ENCODE measurements at regions not wholly inside any gene's neighbourhood (a gene's known extent, or its start where the extent isn't known, plus 50 kb on each side); places are given as distances from the start of the nearest gene placed in this dataset.

DNA sequence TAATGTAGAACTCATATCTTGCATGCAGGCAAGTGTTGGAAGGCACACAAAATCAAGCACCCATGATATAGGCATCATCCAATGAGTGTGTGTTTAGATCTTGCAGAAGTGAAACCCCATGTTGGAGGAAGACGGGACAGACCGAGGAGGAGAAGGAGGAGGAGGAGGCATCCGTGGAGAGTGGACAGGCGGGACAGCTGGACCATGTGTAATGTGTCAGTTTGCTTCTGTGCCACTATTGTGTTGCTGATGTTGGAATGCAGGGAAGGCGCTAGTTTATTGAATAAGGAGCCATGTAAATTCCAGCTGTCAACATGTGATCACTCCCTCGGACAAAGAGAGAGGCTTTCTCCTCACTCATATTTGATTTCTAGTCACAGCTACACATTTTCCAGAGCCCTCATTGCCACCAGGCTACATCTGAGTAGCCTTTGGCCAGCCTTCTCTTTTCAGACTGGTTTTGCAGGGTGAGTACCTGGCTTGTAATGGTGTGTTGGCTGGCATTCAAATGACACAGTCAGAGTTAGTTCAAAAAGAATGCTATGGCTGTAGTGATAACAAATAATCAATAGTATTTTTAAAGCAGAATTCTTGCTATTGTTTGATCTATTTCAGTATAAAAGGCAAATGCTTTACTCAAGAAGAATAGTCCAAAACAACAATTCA, 1037.6 kb upstream of the NR2F2 start:
- Mint-ChIP-seq H3K4me3 (ENCODE audit: unreplicated experiment) (no peak overlapping the region), H3K4me1 (ENCODE audit: low read depth, unreplicated experiment) (peaks cover 8% of the 10 kb centered on the region), H3K27ac (ENCODE audit: unreplicated experiment) (no peak overlapping the region), H3K9me3 (ENCODE audit: unreplicated experiment) (no peaks in the 10 kb centered on the region), H3K27me3 (ENCODE audit: unreplicated experiment) (peaks cover 3% of the 10 kb centered on the region), H3K36me3 (ENCODE audit: unreplicated experiment) (no peaks in the 10 kb centered on the region)
- DNase-seq = no peak
- TF ChIP-seq, protein P1, sequence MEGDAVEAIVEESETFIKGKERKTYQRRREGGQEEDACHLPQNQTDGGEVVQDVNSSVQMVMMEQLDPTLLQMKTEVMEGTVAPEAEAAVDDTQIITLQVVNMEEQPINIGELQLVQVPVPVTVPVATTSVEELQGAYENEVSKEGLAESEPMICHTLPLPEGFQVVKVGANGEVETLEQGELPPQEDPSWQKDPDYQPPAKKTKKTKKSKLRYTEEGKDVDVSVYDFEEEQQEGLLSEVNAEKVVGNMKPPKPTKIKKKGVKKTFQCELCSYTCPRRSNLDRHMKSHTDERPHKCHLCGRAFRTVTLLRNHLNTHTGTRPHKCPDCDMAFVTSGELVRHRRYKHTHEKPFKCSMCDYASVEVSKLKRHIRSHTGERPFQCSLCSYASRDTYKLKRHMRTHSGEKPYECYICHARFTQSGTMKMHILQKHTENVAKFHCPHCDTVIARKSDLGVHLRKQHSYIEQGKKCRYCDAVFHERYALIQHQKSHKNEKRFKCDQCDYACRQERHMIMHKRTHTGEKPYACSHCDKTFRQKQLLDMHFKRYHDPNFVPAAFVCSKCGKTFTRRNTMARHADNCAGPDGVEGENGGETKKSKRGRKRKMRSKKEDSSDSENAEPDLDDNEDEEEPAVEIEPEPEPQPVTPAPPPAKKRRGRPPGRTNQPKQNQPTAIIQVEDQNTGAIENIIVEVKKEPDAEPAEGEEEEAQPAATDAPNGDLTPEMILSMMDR (IDR thresholded peaks at IDR 0.05; ENCODE audit: partially characterized antibody, unreplicated experiment) = no peak

DNA sequence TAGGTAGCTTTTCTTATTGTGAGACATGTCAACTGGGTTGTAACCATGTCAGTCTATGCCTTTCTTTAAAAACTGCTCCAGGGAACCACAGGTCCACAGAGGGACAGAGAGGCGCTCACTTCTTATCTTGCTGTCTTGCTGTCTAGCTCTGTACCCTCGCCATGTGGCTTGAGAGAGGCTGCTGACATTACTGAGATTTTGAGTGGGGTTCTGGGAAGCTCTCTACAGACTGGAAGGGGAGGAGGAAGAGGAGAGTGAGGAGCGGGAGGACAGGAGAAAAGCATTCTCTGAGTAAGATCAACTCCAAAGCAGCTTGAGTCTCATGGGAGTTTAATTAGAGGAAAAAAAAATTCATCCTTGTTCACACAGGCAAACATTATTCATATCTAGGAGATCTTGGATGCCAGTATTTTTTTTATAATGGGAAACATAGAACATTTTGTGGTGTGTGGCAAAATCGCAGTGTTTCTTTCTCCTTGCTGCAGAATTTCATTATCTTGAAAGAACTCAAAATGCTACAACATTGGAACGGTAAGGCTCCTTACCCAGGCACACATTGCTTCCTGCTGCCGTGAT, 1037.0 kb upstream of the NR2F2 start:
- no peaks in the 10 kb centered on the region for H3K9me3 Mint-ChIP-seq (ENCODE audit: unreplicated experiment)
- peaks cover 3% of the 10 kb centered on the region for H3K27me3 Mint-ChIP-seq (ENCODE audit: unreplicated experiment)
- TF ChIP-seq, protein P1 (IDR thresholded peaks at IDR 0.05; ENCODE audit: partially characterized antibody, unreplicated experiment) = no peak
- no peak for DNase-seq
- no peaks in the 10 kb centered on the region for H3K36me3 Mint-ChIP-seq (ENCODE audit: unreplicated experiment)
- no peak overlapping the region for H3K4me3 Mint-ChIP-seq (ENCODE audit: unreplicated experiment)
- peaks cover 8% of the 10 kb centered on the region for H3K4me1 Mint-ChIP-seq (ENCODE audit: low read depth, unreplicated experiment)
- no peak overlapping the region for H3K27ac Mint-ChIP-seq (ENCODE audit: unreplicated experiment)

DNA sequence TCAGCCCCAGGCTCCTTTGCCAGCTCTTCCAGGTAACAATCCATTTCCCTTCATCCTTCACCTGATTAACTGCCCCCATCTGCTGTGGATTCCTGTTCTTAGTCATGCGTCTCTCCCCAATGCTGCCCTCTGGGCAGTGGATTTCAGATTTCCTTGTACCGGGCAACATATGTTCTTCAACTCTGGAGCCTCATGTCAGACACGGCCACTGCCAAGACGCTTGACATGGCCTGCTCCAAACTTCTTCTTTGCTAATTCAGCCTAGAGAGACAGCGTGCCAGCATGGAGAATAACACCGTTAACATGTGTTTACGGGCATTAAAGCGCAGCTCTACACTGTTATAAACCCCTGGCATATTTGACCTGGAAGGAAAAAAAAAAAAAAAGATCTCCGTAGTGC, 1035.1 kb upstream of the NR2F2 start:
- TF ChIP-seq, protein P1 (IDR thresholded peaks at IDR 0.05; ENCODE audit: partially characterized antibody, unreplicated experiment) = no peak
- no peak overlapping the region for H3K27ac Mint-ChIP-seq (ENCODE audit: unreplicated experiment)
- no peaks in the 10 kb centered on the region for H3K36me3 Mint-ChIP-seq (ENCODE audit: unreplicated experiment)
- H3K4me3 Mint-ChIP-seq (ENCODE audit: unreplicated experiment) = no peak overlapping the region
- H3K4me1 Mint-ChIP-seq (ENCODE audit: low read depth, unreplicated experiment) = peaks cover 8% of the 10 kb centered on the region
- no peaks in the 10 kb centered on the region for H3K9me3 Mint-ChIP-seq (ENCODE audit: unreplicated experiment)
- no peak for DNase-seq
- peaks cover 3% of the 10 kb centered on the region for H3K27me3 Mint-ChIP-seq (ENCODE audit: unreplicated experiment)

DNA sequence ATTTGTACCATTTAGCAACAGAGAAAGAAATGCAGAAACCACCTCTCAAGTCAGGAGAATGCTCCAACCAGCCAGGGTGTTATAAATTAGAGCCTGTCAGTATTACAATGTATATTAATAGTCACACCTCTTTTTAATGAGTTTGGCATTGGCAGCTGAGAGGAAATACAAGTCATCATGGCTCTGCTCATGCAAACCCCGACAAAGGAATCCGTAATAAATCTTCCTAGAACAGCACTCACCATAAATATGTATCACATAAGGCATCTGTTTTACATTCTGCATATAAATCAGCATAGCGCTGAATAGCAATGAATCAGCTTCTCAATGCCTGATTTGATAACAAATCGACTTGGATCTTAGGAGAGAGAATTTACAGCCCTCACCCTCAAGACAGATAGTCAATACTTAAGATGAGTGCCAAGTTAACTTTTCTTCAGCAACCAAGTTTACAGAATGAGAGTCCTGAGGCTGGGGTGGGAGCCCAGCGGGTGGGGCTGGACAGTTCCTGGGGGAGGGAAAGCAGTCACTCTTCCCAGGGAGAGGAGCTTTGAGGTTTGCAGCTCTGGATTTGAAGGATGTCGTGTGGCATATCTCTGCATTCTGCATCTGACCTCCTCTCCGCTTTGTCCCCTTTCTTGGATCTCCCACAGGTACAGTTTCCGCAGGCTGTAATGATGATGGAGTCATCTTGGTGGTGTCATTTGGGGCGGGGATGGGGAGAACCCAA, 1034.4 kb upstream of the NR2F2 start:
- Mint-ChIP-seq H3K27ac (ENCODE audit: unreplicated experiment) (no peak overlapping the region), H3K4me1 (ENCODE audit: low read depth, unreplicated experiment) (peaks cover 8% of the 10 kb centered on the region), H3K27me3 (ENCODE audit: unreplicated experiment) (peaks cover 3% of the 10 kb centered on the region), H3K4me3 (ENCODE audit: unreplicated experiment) (no peak overlapping the region), H3K9me3 (ENCODE audit: unreplicated experiment) (no peaks in the 10 kb centered on the region), H3K36me3 (ENCODE audit: unreplicated experiment) (no peaks in the 10 kb centered on the region)
- TF ChIP-seq, protein P1 (IDR thresholded peaks at IDR 0.05; ENCODE audit: partially characterized antibody, unreplicated experiment) = no peak
- no peak for DNase-seq

DNA sequence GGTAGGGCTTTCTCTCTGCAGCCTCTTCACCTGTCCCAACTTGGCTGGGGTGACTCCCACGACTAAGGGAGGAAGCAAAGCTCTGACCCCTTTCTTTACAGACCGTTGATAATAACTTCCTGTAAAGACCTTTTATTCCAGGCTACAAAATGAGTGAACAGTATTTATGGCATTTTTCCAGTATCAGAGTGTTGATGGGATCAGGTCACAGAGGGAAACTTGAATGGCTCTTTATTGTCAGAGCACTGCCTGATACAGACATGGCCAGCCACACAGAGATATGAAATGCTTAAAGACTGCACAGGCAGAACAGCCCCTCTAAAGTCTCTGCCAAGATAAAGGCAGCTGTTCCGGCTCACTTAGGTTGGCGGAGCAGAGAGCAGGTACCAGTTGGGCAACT, 1033.9 kb upstream of the NR2F2 start:
- H3K27ac Mint-ChIP-seq (ENCODE audit: unreplicated experiment) = no peak overlapping the region
- peaks cover 3% of the 10 kb centered on the region for H3K27me3 Mint-ChIP-seq (ENCODE audit: unreplicated experiment)
- H3K9me3 Mint-ChIP-seq (ENCODE audit: unreplicated experiment) = no peaks in the 10 kb centered on the region
- no peak for DNase-seq
- peaks cover 8% of the 10 kb centered on the region for H3K4me1 Mint-ChIP-seq (ENCODE audit: low read depth, unreplicated experiment)
- no peaks in the 10 kb centered on the region for H3K36me3 Mint-ChIP-seq (ENCODE audit: unreplicated experiment)
- TF ChIP-seq, protein P1 (IDR thresholded peaks at IDR 0.05; ENCODE audit: partially characterized antibody, unreplicated experiment) = no peak
- no peak overlapping the region for H3K4me3 Mint-ChIP-seq (ENCODE audit: unreplicated experiment)

Data from glutamatergic neuron (in vitro differentiated cells).